NCI-H146 treated with DMSO at 0.1 percent for 48 hours (cell line): ENCODE measurements at regions not wholly inside any gene's neighbourhood (a gene's known extent, or its start where the extent isn't known, plus 50 kb on each side); places are given as distances from the start of the nearest gene placed in this dataset.
"Not testable (repeated sequence)": the region's sequence is repeated elsewhere in the genome, so short reads cannot be mapped to it uniquely, and the experiment has no call there.

Source experiments
- DNase-seq: peaks from one replicate; lab custom pipeline; 2025; ENCODE audit not compliant: unreplicated experiment; lab: John Stamatoyannopoulos, UW

DNA sequence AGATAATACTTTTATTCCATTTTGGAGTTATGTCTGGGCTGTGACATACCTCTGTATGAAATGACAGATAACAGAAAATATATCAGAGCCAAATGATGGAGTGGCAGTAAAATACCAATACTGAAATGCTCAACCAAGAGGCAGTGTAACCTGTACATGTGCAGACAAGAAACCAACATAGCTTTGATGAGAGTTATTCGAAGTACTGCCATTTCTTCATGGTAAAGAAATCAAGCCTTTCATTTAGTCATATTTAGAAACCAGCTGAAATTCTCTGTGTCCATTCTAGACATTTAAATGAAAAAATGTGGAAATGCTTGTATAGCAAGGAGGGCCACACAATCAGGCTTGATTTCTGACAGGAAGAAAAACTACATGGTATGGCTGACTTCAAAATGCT lies 127.1 kb upstream of the PTPRZ1 start:
- no peak for DNase-seq

DNA sequence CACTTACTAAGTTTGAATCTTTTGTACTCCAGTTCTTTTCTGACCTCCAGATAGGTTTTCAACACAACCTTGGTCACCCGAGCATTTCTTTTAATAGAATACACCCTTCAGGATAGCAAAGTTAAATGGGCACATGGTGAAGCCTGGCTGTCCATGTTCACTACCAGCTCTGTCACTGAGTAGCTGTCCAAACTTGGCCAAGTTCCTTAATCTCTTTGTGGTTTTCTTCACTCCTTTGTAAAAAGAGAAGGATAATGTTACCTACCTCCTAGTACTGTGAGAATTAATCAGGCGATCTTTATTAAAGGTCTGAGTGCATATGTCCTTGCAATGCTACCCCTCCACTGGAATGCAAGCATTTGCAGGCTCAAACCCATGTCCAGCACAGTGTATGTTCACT lies 128.1 kb upstream of the PTPRZ1 start:
- no peak for DNase-seq

DNA sequence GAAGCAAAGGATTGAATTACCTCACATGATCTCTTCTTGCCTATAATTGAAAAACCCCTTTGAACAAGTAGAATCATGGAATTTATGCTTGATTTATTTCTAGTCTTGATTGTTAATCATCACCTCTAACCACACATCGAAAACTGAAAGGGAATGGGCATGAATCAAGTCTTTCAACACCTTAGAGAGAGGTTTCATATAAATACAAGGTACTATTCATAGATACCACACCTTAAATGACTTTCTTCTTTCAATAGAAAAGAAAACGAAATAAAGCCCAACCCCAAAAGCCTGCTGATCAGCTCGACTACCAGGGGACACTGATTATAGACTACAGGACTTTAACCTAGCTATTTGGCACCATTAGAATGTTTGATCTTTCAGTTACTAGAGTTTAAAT lies 128.6 kb upstream of the PTPRZ1 start:
- DNase-seq: no peak

DNA sequence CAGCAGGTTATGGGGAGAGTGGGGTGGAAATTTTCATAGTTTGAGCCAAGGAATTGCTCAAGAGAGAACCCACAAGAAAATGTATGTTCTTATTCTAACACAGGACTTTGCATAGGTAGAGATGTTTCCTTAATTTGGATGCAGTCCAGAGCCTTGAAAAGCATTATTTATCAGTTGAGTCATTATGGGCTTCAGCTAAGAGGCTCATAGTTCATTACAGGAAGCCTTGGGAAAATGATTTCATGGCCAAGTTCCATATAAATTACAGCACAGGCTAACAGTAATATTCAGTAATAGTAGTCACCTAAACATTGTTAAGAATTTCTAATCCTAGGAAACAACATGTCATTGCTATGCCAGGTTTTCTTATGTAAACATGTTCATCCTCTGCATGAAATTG lies 131.1 kb upstream of the PTPRZ1 start:
- no peak for DNase-seq

DNA sequence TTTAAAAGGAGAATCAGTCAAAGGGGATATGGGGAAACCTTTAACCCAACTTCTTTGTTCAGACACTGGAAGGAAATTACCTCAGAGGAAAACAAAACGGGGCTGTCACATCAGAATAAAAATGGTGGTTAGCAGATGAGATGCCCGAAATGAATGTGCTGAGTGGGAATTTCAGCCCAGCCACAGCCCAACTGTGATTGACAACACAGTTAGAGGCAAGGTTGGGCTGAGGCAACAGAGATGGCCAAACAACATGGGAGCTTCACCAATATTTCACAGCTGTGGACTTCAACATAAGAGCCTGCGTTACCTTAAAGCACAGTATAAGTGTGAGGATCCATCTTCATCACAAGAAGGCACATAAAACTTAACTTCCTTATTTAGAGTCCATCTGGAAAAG lies 133.5 kb upstream of the PTPRZ1 start:
- no peak for DNase-seq

DNA sequence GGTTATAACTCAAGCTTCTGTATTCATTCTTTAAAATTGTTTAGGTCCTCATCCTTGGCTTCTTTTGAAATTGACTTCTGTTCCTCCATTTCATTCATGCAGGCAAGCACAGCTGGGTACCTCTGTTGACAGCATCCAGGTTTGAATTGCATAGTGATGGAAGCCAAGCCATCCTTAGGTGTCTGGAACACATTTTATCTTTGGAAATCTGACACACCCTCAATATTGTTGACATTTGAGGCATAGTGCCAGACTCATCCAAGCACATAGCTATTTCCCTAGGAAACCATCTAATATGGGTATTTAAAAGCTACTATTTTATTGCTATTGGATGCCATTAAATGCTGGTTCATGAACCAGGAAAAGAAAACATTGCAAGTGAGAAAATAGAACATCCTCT lies 142.1 kb upstream of the PTPRZ1 start:
- peak; percentile 59 for DNase-seq

DNA sequence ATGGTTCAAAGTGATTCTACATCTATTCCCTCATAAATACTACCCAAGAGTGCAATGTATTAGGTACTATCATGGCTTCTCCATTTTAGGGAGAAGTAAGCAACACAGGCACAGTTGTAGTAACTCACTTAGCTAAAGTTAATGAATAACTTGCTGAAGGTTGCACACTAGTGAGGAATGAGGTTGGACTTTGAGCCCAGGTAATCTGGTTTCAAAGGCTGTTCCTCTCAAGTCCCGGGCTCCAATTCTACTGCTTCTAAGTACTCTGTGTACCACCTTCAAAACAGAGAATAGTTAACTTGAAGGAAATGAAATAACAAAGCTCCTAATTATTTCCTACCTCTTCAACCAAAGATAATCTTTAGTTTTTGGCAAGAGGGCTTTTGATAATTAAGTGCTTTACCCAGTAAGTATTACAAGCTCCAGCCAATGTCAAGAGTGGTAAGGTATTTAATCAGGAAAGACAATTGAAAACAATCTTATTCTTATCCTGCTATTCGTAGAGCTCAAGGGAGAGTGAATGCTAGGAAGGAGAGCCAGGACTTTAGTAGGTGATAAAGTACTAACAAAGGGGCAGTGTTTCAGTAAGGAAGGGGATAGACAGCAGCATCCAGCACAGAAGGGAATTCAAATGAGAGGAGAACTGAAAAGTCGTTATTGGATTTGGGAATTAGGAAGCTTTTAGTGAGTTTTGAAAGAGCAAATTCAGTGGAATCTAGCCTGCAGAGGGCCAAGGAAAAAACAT lies 158.2 kb upstream of the PTPRZ1 start:
- DNase-seq: no peak

DNA sequence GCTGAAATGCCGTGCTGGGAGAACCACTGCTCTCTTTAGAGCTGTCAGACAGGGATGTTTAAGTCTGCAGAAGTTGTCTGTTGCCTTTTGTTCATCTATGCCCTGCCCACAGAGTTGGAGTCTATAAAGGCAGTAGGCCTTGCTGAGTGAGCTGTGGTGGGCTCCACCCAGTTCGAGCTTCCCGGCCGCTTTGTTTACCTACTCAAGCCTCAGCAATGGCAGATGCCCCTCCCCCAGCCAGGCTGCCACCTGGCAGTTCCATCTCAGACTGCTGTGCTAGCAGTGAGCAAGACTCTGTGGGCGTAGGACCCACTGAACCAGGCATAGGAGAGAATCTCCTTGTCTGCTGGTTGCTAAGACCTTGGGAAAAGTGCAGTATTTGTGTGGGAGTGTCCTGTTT lies 160.0 kb upstream of the PTPRZ1 start:
- not testable (repeated sequence) for DNase-seq

DNA sequence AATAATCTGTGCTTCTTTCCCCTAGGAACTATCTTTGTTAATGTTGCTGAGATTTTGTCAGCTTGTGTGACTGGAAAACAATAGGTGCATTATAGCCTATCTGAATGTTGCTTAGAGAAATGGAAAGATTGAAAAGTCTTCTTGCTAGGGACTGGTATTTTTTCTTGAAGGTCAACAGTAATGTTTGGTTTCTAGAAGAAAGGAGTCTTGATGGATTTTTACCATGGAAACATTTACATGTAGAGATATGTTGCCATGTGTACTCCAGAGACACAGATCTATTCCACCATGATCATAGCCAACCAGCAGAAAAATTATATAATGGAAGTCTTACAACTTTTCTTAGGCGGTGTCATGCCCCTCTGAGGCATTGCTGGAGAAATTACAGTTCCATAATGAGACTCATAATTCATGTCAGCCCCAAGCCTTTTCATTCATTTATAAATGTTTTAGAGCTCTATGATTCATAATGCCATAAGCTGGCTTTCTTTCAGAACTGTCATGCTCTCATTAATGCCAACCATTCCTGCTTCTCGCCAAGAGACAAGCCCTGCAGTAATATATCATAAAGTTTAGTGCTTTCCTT lies 175.1 kb upstream of the PTPRZ1 start:
- no peak for DNase-seq

DNA sequence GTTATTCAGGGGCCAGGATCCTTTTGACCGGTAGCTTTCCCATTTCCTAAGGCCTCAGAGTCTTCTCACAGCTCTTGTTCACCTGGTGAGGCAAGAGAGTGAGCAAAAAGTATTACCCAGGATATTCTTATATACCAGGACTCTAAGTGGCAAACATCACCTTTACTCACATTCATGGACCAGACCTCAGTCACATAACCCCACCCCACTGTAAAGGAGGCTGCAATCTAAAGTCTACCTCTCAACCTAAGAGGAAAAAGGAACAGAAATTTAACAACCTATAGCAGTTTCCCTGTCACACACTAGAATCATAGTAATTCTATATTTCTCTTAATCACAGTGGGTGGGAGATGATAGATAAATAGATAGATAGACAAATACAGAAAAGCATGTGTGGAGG lies 176.0 kb upstream of the PTPRZ1 start:
- no peak for DNase-seq

DNA sequence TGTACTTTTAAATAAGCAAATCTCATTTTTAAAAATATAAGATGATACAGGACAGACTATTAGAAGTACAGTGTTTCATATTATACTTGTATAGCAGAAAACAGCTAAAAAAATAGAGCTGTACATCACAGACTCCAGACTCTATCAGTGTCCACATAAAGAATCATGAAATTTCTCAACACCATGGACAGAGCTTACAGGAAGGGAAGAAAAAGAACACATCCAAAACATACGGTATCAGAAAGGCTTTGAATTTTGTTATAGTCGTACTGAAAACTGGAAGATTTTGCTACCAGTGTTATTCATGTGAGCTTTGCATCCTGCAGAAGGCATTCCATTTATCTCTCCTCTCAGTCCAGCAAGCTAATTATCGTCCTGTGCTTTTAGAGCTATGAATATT lies 183.2 kb upstream of the PTPRZ1 start:
- DNase-seq: no peak

DNA sequence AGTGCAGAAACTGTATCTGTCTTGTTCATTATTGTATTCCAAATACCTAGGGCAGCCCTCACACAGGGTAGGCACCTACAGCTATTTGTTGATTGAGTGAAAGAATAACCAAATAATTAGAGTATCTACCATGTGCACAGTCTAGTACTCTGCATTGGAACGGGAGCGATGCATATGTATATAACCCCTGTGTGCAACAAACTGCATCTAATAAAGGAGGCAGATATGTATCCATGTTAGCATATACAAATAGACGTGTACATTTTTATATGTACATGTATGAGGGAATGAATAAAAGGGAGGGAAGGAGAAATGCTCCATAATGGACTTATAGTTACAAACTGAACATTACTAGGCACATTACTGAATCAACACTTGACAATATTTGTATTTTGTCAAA lies 191.3 kb upstream of the PTPRZ1 start:
- DNase-seq: no peak

DNA sequence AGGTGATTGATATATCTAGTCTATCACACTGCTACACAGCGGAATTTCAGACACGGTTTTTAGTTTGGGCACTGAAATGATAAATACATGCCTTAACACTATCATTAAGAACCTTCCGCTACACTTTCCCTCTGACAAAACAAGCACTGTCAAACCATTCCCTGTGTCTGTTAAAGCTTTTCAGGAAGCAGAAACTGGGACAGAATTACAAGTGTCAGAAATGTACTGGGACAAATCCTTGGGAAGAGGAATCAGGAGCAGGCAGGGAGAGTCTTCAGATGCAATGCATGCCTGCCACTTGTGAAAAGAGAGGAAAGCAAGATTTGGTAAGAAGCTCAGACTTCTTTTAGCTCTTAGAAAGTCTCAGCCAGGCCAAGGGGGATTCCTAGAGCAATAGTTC lies 196.8 kb upstream of the PTPRZ1 start:
- no peak for DNase-seq

DNA sequence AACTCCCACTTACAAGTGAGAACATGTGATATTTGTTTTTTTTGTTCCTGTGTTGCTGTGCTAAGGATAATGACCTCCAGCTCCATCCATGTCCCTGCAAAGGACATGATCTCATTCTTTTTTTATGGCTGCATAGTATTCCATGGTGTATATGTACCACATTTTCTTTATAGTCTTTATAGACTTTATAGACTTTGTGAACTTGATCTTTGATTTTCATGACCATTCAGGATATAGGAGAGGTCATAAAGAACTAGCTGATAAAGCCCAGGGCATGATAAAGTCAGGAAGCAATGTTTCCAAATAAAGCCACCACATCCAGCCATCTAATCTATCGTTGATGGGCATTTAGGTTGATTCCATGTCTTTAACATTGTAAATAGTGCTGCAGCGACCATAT lies 198.5 kb upstream of the PTPRZ1 start:
- DNase-seq: not testable (repeated sequence)

DNA sequence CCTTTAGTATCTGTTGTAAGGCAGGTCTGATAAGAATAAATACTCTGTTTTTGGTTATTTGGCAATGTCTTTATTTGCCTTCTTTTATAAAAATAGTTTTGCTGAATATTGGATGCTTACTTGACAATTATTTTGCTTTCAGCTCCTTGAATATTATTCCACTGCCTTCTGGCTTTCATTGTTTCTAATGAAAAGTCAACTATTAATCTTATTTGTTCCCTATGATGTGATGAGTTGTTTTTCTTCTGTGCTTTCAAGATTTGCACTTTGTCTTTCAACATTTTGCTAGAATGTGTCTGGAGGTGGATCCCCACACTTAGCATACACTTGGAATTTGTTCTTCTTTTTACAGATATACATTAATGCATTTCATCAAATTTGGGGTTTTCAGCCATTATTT lies 203.8 kb upstream of the PTPRZ1 start:
- no peak for DNase-seq

DNA sequence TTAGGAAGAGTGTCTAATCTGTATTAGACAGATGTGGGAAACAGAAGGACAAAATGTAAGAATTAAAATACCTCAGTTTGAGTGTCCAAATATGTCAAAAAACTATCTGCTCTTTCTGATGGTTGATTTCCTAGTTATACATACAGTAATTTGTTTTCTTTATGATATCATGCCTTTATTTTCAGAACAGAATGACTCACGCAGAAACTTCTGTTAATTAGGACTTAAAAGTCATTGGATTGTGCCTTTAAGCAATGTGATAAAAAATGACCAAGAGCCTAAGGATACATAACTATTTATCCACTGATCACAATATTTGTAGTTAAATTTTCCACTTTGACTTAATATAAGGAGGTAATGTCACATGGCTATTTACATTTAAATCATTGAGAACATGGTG lies 206.7 kb upstream of the PTPRZ1 start:
- DNase-seq: no peak

DNA sequence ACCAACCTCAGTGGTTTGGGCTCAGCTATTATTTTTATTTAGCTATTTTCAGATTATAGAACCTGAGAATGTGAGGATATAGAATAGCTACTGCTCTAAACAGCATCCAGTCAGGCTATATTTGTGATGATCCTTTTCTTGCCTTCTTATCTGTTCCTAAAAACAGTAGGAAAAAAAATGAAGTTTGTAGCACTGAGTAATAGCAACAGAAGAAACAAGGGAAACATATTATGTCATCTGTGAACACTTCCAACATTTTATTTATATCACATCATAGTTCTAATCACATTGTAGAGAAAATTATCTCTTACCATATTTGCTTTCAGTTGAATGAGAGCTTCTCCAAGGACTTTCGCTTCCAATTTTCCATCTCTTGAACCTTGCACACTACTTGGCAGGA lies 229.6 kb upstream of the PTPRZ1 start:
- DNase-seq: no peak

DNA sequence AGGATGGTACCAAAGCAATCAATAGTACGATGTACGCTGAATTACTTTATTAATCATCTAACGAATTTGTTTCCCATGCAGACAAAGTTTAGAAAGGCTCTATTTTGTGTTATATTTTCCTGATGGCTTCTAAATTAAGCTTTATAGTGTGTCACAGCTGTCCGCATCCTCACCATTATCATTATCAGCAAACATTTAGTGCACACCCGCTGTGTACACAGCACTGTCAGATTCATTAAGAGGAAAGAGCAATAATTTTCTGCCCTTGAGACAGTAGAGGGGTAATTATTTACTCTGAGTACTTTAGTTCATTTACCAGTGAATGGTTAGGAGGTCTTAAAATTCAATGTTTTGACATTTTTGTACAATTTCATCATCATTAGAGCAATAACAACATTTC lies 233.3 kb upstream of the PTPRZ1 start:
- peak; percentile 76 for DNase-seq

DNA sequence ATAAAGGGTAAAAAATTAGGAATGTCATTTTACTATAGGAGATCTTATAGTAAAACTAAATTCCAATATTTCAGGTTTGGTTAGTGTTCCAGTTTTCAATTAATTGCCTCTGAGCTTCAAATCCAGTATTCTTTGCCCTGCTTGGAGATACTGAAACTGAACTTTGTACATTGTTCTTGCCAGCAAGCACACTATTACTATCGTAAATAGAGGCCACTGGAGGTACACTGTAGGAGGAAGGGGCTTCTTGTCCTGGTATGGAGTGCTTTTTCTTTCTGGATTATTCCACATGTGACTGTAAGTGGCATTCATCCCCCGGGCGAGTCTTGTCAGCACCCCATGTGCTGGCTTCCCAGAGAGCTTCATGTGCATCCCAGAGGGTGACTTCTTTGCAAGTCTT lies 234.7 kb upstream of the PTPRZ1 start:
- DNase-seq: no peak

DNA sequence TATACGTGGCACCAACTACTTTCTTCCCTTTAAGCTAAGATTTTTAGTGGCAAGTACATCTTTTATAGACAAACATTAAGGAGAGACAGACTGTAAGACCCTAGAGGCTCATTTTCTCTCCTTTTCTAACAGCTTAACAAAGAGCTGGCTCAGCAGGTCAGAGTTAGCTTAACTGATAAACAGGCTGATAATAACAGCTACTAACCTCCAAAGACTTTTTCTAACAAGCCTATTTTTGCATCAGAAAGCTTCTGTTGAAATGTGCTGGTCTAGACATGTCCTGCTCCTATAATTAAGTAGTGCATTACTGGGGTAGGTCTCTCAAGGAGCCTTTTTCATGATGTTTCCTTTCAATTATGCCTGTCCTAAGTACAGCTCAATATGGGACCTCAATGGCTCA lies 238.2 kb upstream of the FAM3C start:
- DNase-seq: peak; percentile 42

DNA sequence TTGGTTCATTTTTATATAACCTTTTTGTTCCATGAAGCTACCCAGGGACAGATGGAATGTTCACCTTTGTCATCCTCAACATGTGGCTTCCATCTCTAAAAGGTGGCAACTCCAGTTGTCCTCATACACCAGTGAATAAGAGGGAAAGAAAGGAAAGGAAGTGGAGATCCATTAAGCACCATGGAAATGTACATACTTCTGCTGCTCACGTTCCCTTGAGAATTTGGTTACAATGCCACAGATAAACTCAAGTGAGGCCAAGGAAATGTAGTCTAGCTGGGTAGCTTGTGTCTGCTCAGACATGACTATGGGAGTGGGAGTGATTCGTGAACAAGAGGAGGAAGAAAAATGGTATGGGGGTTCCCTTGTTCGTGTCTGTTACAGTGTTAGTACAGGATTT lies 237.1 kb upstream of the FAM3C start:
- no peak for DNase-seq

DNA sequence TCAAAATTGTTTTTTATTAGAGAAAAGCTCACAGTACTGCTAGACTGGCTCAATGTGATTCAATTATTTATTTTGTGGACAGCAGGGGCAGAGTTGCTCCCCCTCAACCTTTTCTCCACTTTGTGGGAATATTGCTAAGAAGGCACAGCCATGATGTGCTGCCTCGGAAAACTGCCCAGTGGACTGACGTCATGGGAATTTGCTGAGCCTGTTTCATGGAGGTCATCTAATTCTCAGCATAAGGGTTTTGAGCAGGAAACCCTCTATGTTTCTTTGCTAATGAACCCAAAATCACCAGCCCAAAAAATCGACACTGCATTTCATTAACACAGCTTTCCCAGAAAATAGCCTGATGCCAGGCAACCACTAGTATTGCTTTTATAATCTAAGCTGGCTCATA lies 228.8 kb upstream of the FAM3C start:
- DNase-seq: no peak
